Esophagus squamous epithelium (tissue), 5 donors: ENCODE measurements at regions not wholly inside any gene's neighbourhood (a gene's known extent, or its start where the extent isn't known, plus 50 kb on each side); places are given as distances from the start of the nearest gene placed in this dataset.

Source experiments
- DNase-seq: peaks from one replicate; lab custom pipeline; 2025; lab: John Stamatoyannopoulos, UW
- H3K27ac ChIP-seq, 4 donors: fragments of 200-600 bp; sonication (generic); one replicate each; pipeline ENCODE4 v1.5.1; 2016 to 2019; ENCODE audit warnings: mild to moderate bottlenecking in 1 of 4
- H3K27me3 ChIP-seq, 4 donors: fragments of 200-600 bp; sonication (generic); 1 replicate in 3 of 4; 2 replicates in 1 of 4; pipeline versions ENCODE4 v1.5.1 to v1.6.0; 2017 to 2021; ENCODE audit warnings: antibody characterized with exemption in 1 of 4
- H3K36me3 ChIP-seq, 3 donors: fragments of 200-600 bp; sonication (generic); one replicate each; pipeline ENCODE4 v1.5.1; 2016 to 2019
- H3K4me1 ChIP-seq, 3 donors: fragments of 200-600 bp; sonication (generic); one replicate each; pipeline ENCODE4 v1.5.1; 2017 to 2019
- H3K4me3 ChIP-seq, 4 donors: fragments of 200-600 bp; sonication (generic); 1 replicate in 3 of 4; 2 replicates in 1 of 4; pipeline ENCODE4 v1.5.1; 2016 to 2019; ENCODE audit warnings: mild to moderate bottlenecking in 2 of 4, moderate library complexity in 1 of 4
- H3K9me3 ChIP-seq, 3 donors: fragments of 200-600 bp; sonication (generic); one replicate each; pipeline ENCODE4 v1.5.1; 2016 to 2019
- CTCF ChIP-seq, 6 experiments: fragments of 450-650 bp in 4 of 6; fragments of 200-600 bp in 2 of 6; sonication (generic) in 2 of 6; IDR thresholded peaks; one replicate each; pipeline ENCODE4 v1.5.1; 2016 to 2019; ENCODE audit warnings: antibody characterized with exemption in 6 of 6, mild to moderate bottlenecking in 4 of 6, moderate library complexity in 4 of 6
- POLR2A ChIP-seq, 4 donors: fragments of 450-650 bp; IDR thresholded peaks; one replicate each; pipeline ENCODE4 v1.6.1; 2017; ENCODE audit warnings: antibody characterized with exemption in 4 of 4, mild to moderate bottlenecking in 4 of 4, moderate library complexity in 3 of 4
- WGBS, 2 donors: methylation state at CpG; one replicate each; pipeline ENCODE4 v1.1.5; 2018; 5-methylcytosine and 5-hydroxymethylcytosine counted together
- intact Hi-C: fragments of 100-400 bp; cut with DNase I; formaldehyde crosslinking; loops from one replicate; pipeline ENCODE4 v1.15.0; 2022
- donor health status: DM: yes; HTN: yes; CAD: no.

- DNase-seq = no peak
- H3K27ac ChIP-seq = no peak overlapping the region
- H3K36me3 ChIP-seq = no peaks in the 10 kb centered on the region
- intact Hi-C loops = no loop called here
- no peak overlapping the region for H3K4me3 ChIP-seq
- no peaks in the 10 kb centered on the region for H3K9me3 ChIP-seq
- TF ChIP-seq POLR2A (IDR thresholded peaks at IDR 0.05) = no peak
- no peak for TF ChIP-seq CTCF (IDR thresholded peaks at IDR 0.05)
- 61 to 76% methylated on average over 1 of the region's 1 CpG for whole genome bisulfite sequencing, 2 donors
- H3K27me3 ChIP-seq = no peaks in the 10 kb centered on the region
- no peaks in the 10 kb centered on the region for H3K4me1 ChIP-seq
These were observed 187.6 kb downstream of the C11orf87 start for GRCh38 chr11:109609454-109610185.

GRCh38 chr11:109612496-109612895 is 190.5 kb downstream of the C11orf87 start:
- Histone ChIP-seq H3K4me1 (no peaks in the 10 kb centered on the region), H3K4me3 (no peak overlapping the region), H3K9me3 (no peaks in the 10 kb centered on the region), H3K36me3 (no peaks in the 10 kb centered on the region), H3K27me3 (no peaks in the 10 kb centered on the region), H3K27ac (no peak overlapping the region)
- DNase-seq = no peak
- TF ChIP-seq POLR2A (IDR thresholded peaks at IDR 0.05) (no peak), CTCF (IDR thresholded peaks at IDR 0.05) (no peak)
- WGBS, 2 donors = 72% methylated on average over 3 of the region's 3 CpGs
- intact Hi-C loops = no loop called here

- Histone ChIP-seq H3K27me3 (no peaks in the 10 kb centered on the region), H3K4me1 (no peaks in the 10 kb centered on the region), H3K9me3 (no peaks in the 10 kb centered on the region), H3K36me3 (no peaks in the 10 kb centered on the region), H3K4me3 (no peak overlapping the region), H3K27ac (no peak overlapping the region)
- intact Hi-C loops = no loop called here
- no peak for DNase-seq
- no peak for TF ChIP-seq CTCF (IDR thresholded peaks at IDR 0.05)
- 28 to 45% methylated on average over 4 of the region's 4 CpGs for WGBS, 2 donors
These were observed 197.5 kb downstream of the C11orf87 start for GRCh38 chr11:109619498-109619897.

- intact Hi-C loops = no loop called here
- 70 to 85% methylated on average over 1 of the region's 1 CpG for WGBS, 2 donors
- no peaks in the 10 kb centered on the region for H3K27me3 ChIP-seq
- no peak overlapping the region for H3K27ac ChIP-seq
- H3K4me1 ChIP-seq = no peaks in the 10 kb centered on the region
- TF ChIP-seq POLR2A (IDR thresholded peaks at IDR 0.05) (no peak), CTCF (IDR thresholded peaks at IDR 0.05) (no peak)
- H3K36me3 ChIP-seq = no peaks in the 10 kb centered on the region
- no peaks in the 10 kb centered on the region for H3K9me3 ChIP-seq
- no peak for DNase-seq
- H3K4me3 ChIP-seq = no peak overlapping the region
These were observed 207.7 kb downstream of the C11orf87 start for GRCh38 chr11:109629734-109630133.

GRCh38 chr11:109641549-109641948 is 219.6 kb downstream of the C11orf87 start:
- DNase-seq = no peak
- 17 to 26% methylated on average over 9 of the region's 9 CpGs for WGBS, 2 donors
- no peaks in the 10 kb centered on the region for H3K27me3 ChIP-seq
- H3K4me1 ChIP-seq = no peaks in the 10 kb centered on the region
- no peak overlapping the region for H3K4me3 ChIP-seq
- intact Hi-C loops = no loop called here
- TF ChIP-seq CTCF (IDR thresholded peaks at IDR 0.05) (no peak), POLR2A (IDR thresholded peaks at IDR 0.05) (no peak)
- no peaks in the 10 kb centered on the region for H3K36me3 ChIP-seq
- no peaks in the 10 kb centered on the region for H3K9me3 ChIP-seq
- no peak overlapping the region for H3K27ac ChIP-seq
